Smooth muscle cell (in vitro differentiated cells): ENCODE measurements at regions not wholly inside any gene's neighbourhood (a gene's known extent, or its start where the extent isn't known, plus 50 kb on each side); places are given as distances from the start of the nearest gene placed in this dataset.
A peak's percentile ranks its signal among the peaks of the same experiment; 100 is the strongest.

ENCODE experiments used
- DNase-seq: peaks from one replicate; lab custom pipeline; 2025; ENCODE audit not compliant: unreplicated experiment; lab: John Stamatoyannopoulos, UW
- H2AFZ ChIP-seq: fragments of 200-600 bp; sonication (generic); 2 replicates; pipeline ENCODE4 v1.6.0; 2016; ENCODE audit warnings: antibody characterized with exemption, low read depth, mild to moderate bottlenecking
- H3F3A ChIP-seq: fragments of 200-600 bp; sonication (generic); 2 replicates; pipeline ENCODE4 v1.6.0; 2017; ENCODE audit warnings: antibody characterized with exemption, low read depth
- H3K27ac ChIP-seq: fragments of 200-600 bp; sonication (generic); 2 replicates; pipeline ENCODE4 v1.5.1; 2016; ENCODE audit warnings: low read depth, mild to moderate bottlenecking
- H3K27me3 ChIP-seq: fragments of 200-600 bp; sonication (generic); 2 replicates; pipeline ENCODE4 v1.6.1; 2016; ENCODE audit warnings: low read depth, mild to moderate bottlenecking
- H3K36me3 ChIP-seq: fragments of 200-600 bp; sonication (generic); 2 replicates; pipeline ENCODE4 v1.5.1; 2016; ENCODE audit warnings: low read depth
- H3K4me1 ChIP-seq: fragments of 200-600 bp; sonication (generic); 2 replicates; pipeline ENCODE4 v1.5.1; 2016; ENCODE audit warnings: low read depth
- H3K4me2 ChIP-seq: fragments of 200-600 bp; sonication (generic); 2 replicates; pipeline ENCODE4 v1.6.0; 2016; ENCODE audit warnings: mild to moderate bottlenecking
- H3K4me3 ChIP-seq: fragments of 200-600 bp; sonication (generic); 2 replicates; pipeline ENCODE4 v1.5.1; 2016; ENCODE audit warnings: mild to moderate bottlenecking
- H3K79me2 ChIP-seq: fragments of 200-600 bp; sonication (generic); 2 replicates; pipeline ENCODE4 v1.6.0; 2016; ENCODE audit warnings: low read depth, mild to moderate bottlenecking
- H3K9ac ChIP-seq: fragments of 200-600 bp; sonication (generic); 2 replicates; pipeline ENCODE4 v1.6.0; 2016; ENCODE audit warnings: low read depth
- H3K9me3 ChIP-seq: fragments of 200-600 bp; sonication (generic); replicated peaks from 2 replicates; pipeline ENCODE4 v1.5.1; 2016; ENCODE audit warnings: low read depth
- H4K20me1 ChIP-seq: fragments of 200-600 bp; sonication (generic); 2 replicates; pipeline ENCODE4 v1.6.0; 2016; ENCODE audit warnings: low read depth
- CTCF ChIP-seq: fragments of 200-600 bp; sonication (generic); IDR thresholded peaks from 2 replicates; pipeline ENCODE4 v1.5.1; 2017; ENCODE audit warnings: borderline replicate concordance, mild to moderate bottlenecking, antibody characterized with exemption; ENCODE audit not compliant: insufficient read depth, poor library complexity, severe bottlenecking
- WGBS: methylation state at CpG from one replicate; pipeline ENCODE4 v1.1.7; 2016; ENCODE audit warnings: low lambda C conversion rate; 5-methylcytosine and 5-hydroxymethylcytosine counted together

GRCh38 chr2:150279686-150280085 is 207.8 kb downstream of the RND3 start:
- H3K79me2 ChIP-seq: no peaks in the 10 kb centered on the region
- no peak for TF ChIP-seq CTCF
- no peak overlapping the region for H2AFZ ChIP-seq
- 67% methylated on average over 1 of the region's 1 CpG for WGBS
- H3K36me3 ChIP-seq: no peaks in the 10 kb centered on the region
- no peak for DNase-seq
- H3F3A ChIP-seq: no peaks in the 10 kb centered on the region
- H3K27me3 ChIP-seq: no peaks in the 10 kb centered on the region
- H3K27ac ChIP-seq: no peak overlapping the region
- no peaks in the 10 kb centered on the region for H4K20me1 ChIP-seq
- H3K9ac ChIP-seq: no peak overlapping the region
- no peak overlapping the region for H3K4me2 ChIP-seq
- no peak overlapping the region for H3K4me3 ChIP-seq
- no peaks in the 10 kb centered on the region for H3K4me1 ChIP-seq
- H3K9me3 ChIP-seq: no peaks in the 10 kb centered on the region

- H3K9ac ChIP-seq: no peak overlapping the region
- H2AFZ ChIP-seq: no peak overlapping the region
- 85% methylated on average over 1 of the region's 1 CpG for WGBS
- H3K27me3 ChIP-seq: no peaks in the 10 kb centered on the region
- H4K20me1 ChIP-seq: no peaks in the 10 kb centered on the region
- no peaks in the 10 kb centered on the region for H3K36me3 ChIP-seq
- H3K4me1 ChIP-seq: no peaks in the 10 kb centered on the region
- H3F3A ChIP-seq: peaks cover 2% of the 10 kb centered on the region
- no peak overlapping the region for H3K4me3 ChIP-seq
- no peak overlapping the region for H3K4me2 ChIP-seq
- no peaks in the 10 kb centered on the region for H3K79me2 ChIP-seq
- TF ChIP-seq CTCF: no peak
- no peaks in the 10 kb centered on the region for H3K9me3 ChIP-seq
- no peak overlapping the region for H3K27ac ChIP-seq
- no peak for DNase-seq
These were observed 210.7 kb downstream of the RND3 start for GRCh38 chr2:150276737-150277136.

GRCh38 chr2:150274108-150274507 is 213.4 kb downstream of the RND3 start:
- H3F3A ChIP-seq: peaks cover 3% of the 10 kb centered on the region
- no peaks in the 10 kb centered on the region for H3K9me3 ChIP-seq
- no peak overlapping the region for H3K4me2 ChIP-seq
- no peak for TF ChIP-seq CTCF
- no peaks in the 10 kb centered on the region for H3K27me3 ChIP-seq
- no peaks in the 10 kb centered on the region for H4K20me1 ChIP-seq
- no peak overlapping the region for H3K9ac ChIP-seq
- H3K4me3 ChIP-seq: no peak overlapping the region
- H2AFZ ChIP-seq: no peak overlapping the region
- H3K4me1 ChIP-seq: no peaks in the 10 kb centered on the region
- H3K36me3 ChIP-seq: no peaks in the 10 kb centered on the region
- 39% methylated on average over 3 of the region's 3 CpGs for WGBS
- no peak overlapping the region for H3K27ac ChIP-seq
- DNase-seq: no peak
- H3K79me2 ChIP-seq: no peaks in the 10 kb centered on the region

- Histone ChIP-seq H3K4me2 (peak overlapping the region; percentile 41), H3F3A (peaks cover 3% of the 10 kb centered on the region), H3K4me3 (no peak overlapping the region), H3K36me3 (no peaks in the 10 kb centered on the region), H3K27ac (peak overlapping the region; percentile 66), H3K79me2 (no peaks in the 10 kb centered on the region), H3K4me1 (no peaks in the 10 kb centered on the region), H3K9ac (no peak overlapping the region), H4K20me1 (no peaks in the 10 kb centered on the region), H3K9me3 (no peaks in the 10 kb centered on the region), H3K27me3 (no peaks in the 10 kb centered on the region), H2AFZ (peak overlapping the region; percentile 71)
- no peak for TF ChIP-seq CTCF
- DNase-seq: no peak
These were observed 215.3 kb downstream of the RND3 start for GRCh38 chr2:150271952-150272802.
